T-cell (primary cell): ENCODE measurements at regions not wholly inside any gene's neighbourhood (a gene's known extent, or its start where the extent isn't known, plus 50 kb on each side); places are given as distances from the start of the nearest gene placed in this dataset.

Source experiments
- ATAC-seq, 4 experiments: fragments of 200-7000 bp in 3 of 4; fragments of 150-1000 bp in 1 of 4; cut with Tn5 transposase; replicated peaks in 1 of 4; 1 replicate in 3 of 4; 2 replicates in 1 of 4; pipeline ENCODE4 v1.10.0; 2021; ENCODE audit warnings: moderate library complexity in 3 of 4, mild to moderate bottlenecking in 2 of 4, moderate number of reproducible peaks in 1 of 4
- CTCF ChIA-PET, 2 donors: fragments of 300-600 bp; sonication (Branson Sonifier 250); formaldehyde crosslinking; loops; one replicate each; lab custom pipeline; 2022; ENCODE audit warnings: antibody characterized with exemption in 2 of 2; lab: Charles Lee
- POLR2A ChIA-PET, 2 donors: fragments of 300-600 bp; sonication (Branson Sonifier 250); formaldehyde crosslinking; loops; one replicate each; lab custom pipeline; 2022; ENCODE audit warnings: antibody characterized with exemption in 2 of 2; lab: Charles Lee
- DNase-seq, 35 experiments: peaks; one replicate each; pipeline versions ENCODE4 v3.0.0 to v3.0.0-alpha.2; 2013 to 2023
- H3K27ac ChIP-seq: one replicate; pipeline ENCODE4 v1.5.1; 2013; ENCODE audit warnings: low read length
- H3K27me3 ChIP-seq, 2 experiments: replicated peaks in 1 of 2; 1 replicate in 1 of 2; 2 replicates in 1 of 2; pipeline versions ENCODE4 v1.6.1 to v1.7.0; 2013; ENCODE audit warnings: low read length in 1 of 2, mixed read lengths in 1 of 2; ENCODE audit not compliant: control insufficient read depth in 2 of 2, insufficient read depth in 2 of 2; ENCODE audit errors: extremely low read depth in 1 of 2
- H3K36me3 ChIP-seq, 2 donors: 1 replicate in 1 of 2; 2 replicates in 1 of 2; pipeline versions ENCODE4 v1.6.1 to v1.7.0; 2013; ENCODE audit warnings: low read length in 1 of 2; ENCODE audit not compliant: control insufficient read depth in 2 of 2, insufficient read depth in 1 of 2; ENCODE audit errors: extremely low read depth in 1 of 2
- H3K4me1 ChIP-seq, 2 experiments: 1 replicate in 1 of 2; 2 replicates in 1 of 2; pipeline versions ENCODE4 v1.6.1 to v1.7.0; 2013; ENCODE audit warnings: low read length in 2 of 2, mixed read lengths in 1 of 2; ENCODE audit not compliant: insufficient read depth in 2 of 2, control insufficient read depth in 1 of 2; ENCODE audit errors: extremely low read depth in 1 of 2
- H3K4me3 ChIP-seq, 2 donors: 1 replicate in 1 of 2; 2 replicates in 1 of 2; pipeline versions ENCODE4 v1.5.1 to v1.7.0; 2013; ENCODE audit warnings: mild to moderate bottlenecking in 2 of 2, low read length in 1 of 2, moderate library complexity in 1 of 2; ENCODE audit not compliant: control insufficient read depth in 1 of 2; ENCODE audit errors: extremely low read depth in 1 of 2
- H3K9me3 ChIP-seq: 2 replicates; pipeline ENCODE4 v1.7.0; 2013
- H3K27ac Mint-ChIP-seq, 2 donors: one replicate each; pipeline ENCODE4 v1.8.0; 2020 to 2021; ENCODE audit warnings: mild to moderate bottlenecking in 2 of 2, mixed read lengths in 2 of 2
- H3K27me3 Mint-ChIP-seq, 2 donors: one replicate each; pipeline ENCODE4 v1.8.0; 2021 to 2022; ENCODE audit warnings: mixed read lengths in 2 of 2
- H3K36me3 Mint-ChIP-seq: one replicate; pipeline ENCODE4 v1.8.0; 2021; ENCODE audit warnings: mixed read lengths
- H3K4me1 Mint-ChIP-seq, 3 donors: one replicate each; pipeline ENCODE4 v1.8.0; 2020 to 2022; ENCODE audit warnings: mixed read lengths in 3 of 3, mild to moderate bottlenecking in 1 of 3
- H3K4me3 Mint-ChIP-seq, 3 donors: one replicate each; pipeline ENCODE4 v1.8.0; 2020 to 2022; ENCODE audit warnings: mild to moderate bottlenecking in 3 of 3, mixed read lengths in 3 of 3, moderate library complexity in 3 of 3
- H3K9me3 Mint-ChIP-seq, 3 donors: one replicate each; pipeline ENCODE4 v1.8.0; 2020 to 2022; ENCODE audit warnings: mixed read lengths in 3 of 3
- WGBS: methylation state at CpG from one replicate; pipeline ENCODE4 v1.1.5; 2013; ENCODE audit warnings: missing lambda C conversion rate; ENCODE audit not compliant: insufficient coverage; 5-methylcytosine and 5-hydroxymethylcytosine counted together

DNA sequence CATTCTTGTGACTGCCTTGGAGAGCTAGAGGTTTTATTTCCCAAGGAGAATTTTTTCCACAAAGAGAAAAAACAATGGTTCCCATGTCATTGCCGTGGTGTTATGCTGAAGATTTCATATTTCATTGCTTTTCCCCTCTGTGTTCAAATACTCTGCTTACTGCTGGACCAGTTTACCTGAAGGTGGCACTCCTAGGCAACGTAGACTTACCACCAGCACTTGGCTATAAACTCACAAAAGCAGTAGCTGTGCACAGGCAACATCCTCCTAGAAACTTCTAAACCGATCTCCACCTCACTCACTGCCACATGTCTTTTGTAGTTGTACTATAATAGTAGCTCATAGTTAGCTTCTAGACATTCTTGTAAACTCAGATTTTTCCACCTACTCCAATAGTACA is 1319.7 kb upstream of the CRIM1 start:
- Histone ChIP-seq H3K27me3 (no peaks in the 10 kb centered on the region), H3K4me1 (no peaks in the 10 kb centered on the region), H3K27ac (no peak overlapping the region), H3K36me3 (no peaks in the 10 kb centered on the region), H3K9me3 (no peaks in the 10 kb centered on the region), H3K4me3 (no peak overlapping the region)
- ChIA-PET CTCF (no interaction called here), POLR2A (no interaction called here)
- Mint-ChIP-seq H3K27ac (no peak overlapping the region), H3K36me3 (no peaks in the 10 kb centered on the region), H3K27me3 (no peaks in the 10 kb centered on the region), H3K4me1 (no peaks in the 10 kb centered on the region), H3K9me3 (peaks cover 6 to 19% (median 10%) of the 10 kb centered on the region in 3 donors), H3K4me3 (no peak overlapping the region)
- DNase-seq, result no peak
- 57% methylated on average over 1 of the region's 3 CpGs for WGBS
- ATAC-seq, result no peak

DNA sequence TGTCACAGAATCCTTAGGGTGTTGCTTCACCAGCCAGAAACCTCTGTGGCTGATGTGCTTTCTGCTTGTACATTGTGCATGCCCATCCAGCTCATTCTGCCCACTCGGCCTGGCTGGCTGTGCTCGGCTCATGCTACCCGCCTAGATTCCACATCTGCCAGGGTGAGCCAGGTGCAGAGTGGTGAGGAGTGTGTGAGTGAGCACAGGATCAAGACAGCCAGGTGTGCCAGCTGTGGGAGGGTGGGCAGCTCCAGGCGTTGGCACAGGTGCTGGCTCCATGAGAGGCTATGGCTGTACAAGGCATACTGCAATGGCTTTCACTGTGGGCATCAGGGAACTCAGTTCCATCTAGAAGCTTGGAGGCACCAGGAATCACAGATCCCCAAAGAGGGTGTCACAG is 1321.8 kb upstream of the CRIM1 start:
- DNase-seq (no peak), ATAC-seq (no peak)
- Histone ChIP-seq H3K36me3 (no peaks in the 10 kb centered on the region), H3K9me3 (no peaks in the 10 kb centered on the region), H3K4me1 (no peaks in the 10 kb centered on the region), H3K4me3 (no peak overlapping the region), H3K27me3 (no peaks in the 10 kb centered on the region), H3K27ac (no peak overlapping the region)
- ChIA-PET POLR2A (no interaction called here), CTCF (no interaction called here)
- H3K27ac Mint-ChIP-seq, result no peak overlapping the region
- no peak overlapping the region for H3K4me3 Mint-ChIP-seq
- peaks cover 4 to 14% (median 5%) of the 10 kb centered on the region in 3 donors for H3K9me3 Mint-ChIP-seq
- no peaks in the 10 kb centered on the region for H3K4me1 Mint-ChIP-seq
- H3K36me3 Mint-ChIP-seq, result no peaks in the 10 kb centered on the region
- no peaks in the 10 kb centered on the region for H3K27me3 Mint-ChIP-seq
- 84% methylated on average over 4 of the region's 4 CpGs for WGBS

DNA sequence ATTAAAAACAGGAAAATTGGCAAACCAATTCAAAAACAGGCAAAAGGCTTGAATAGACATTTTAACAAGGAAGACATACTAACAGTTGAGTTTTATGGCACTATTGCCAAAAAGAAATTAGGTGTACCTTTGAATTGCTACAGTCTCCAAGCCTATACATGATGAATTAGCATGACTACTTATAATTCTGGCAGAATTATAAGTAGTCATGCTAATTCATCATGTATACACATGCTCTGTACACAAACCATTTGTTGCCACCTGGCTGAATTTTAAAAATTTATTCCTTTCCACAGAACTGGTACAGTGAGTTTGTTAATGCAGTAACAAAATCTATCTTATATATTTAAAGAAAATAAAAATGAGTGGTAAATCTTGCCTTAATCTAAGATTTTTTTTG is 1332.0 kb upstream of the CRIM1 start:
- no peak overlapping the region for H3K27ac Mint-ChIP-seq
- H3K27me3 ChIP-seq, result no peaks in the 10 kb centered on the region
- no peak for ATAC-seq
- ChIA-PET CTCF (no interaction called here), POLR2A (no interaction called here)
- H3K4me1 Mint-ChIP-seq, result no peaks in the 10 kb centered on the region
- H3K36me3 ChIP-seq, result no peaks in the 10 kb centered on the region
- no peak for DNase-seq
- no peak overlapping the region for H3K4me3 ChIP-seq
- H3K27ac ChIP-seq, result no peak overlapping the region
- no peaks in the 10 kb centered on the region for H3K27me3 Mint-ChIP-seq
- H3K9me3 ChIP-seq, result peaks cover 4% of the 10 kb centered on the region
- H3K36me3 Mint-ChIP-seq, result no peaks in the 10 kb centered on the region
- no peak overlapping the region for H3K4me3 Mint-ChIP-seq
- no peaks in the 10 kb centered on the region for H3K4me1 ChIP-seq
- peaks cover 5 to 9% (median 5%) of the 10 kb centered on the region in 3 donors for H3K9me3 Mint-ChIP-seq

DNA sequence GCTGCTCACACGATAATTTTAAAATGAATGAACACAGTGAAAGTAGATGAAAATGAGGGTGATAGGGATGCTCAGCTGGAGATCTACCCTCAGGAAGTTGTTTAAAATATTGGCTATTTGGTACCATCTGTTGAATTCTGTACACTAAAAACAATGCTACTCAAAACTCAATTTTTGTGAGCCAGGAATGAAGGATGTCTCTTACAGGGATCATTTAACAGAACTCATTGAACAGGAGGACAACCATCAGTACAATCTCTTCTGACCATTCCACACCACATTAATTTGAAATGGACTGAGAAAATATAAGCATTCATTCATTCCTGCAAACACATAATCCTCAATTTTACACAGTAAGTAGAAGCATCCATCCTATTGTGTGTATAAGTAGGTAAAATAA is 1355.1 kb upstream of the CRIM1 start:
- H3K9me3 ChIP-seq, result no peaks in the 10 kb centered on the region
- H3K27me3 Mint-ChIP-seq, result no peaks in the 10 kb centered on the region
- peaks cover 3 to 16% (median 11%) of the 10 kb centered on the region in 3 donors for H3K9me3 Mint-ChIP-seq
- no peaks in the 10 kb centered on the region for H3K4me1 ChIP-seq
- no peaks in the 10 kb centered on the region for H3K36me3 Mint-ChIP-seq
- no peak overlapping the region for H3K4me3 Mint-ChIP-seq
- ATAC-seq (no peak), DNase-seq (no peak)
- POLR2A ChIA-PET, result no interaction called here
- no peak overlapping the region for H3K27ac Mint-ChIP-seq
- H3K27me3 ChIP-seq, result no peaks in the 10 kb centered on the region
- H3K4me3 ChIP-seq, result no peak overlapping the region
- H3K36me3 ChIP-seq, result no peaks in the 10 kb centered on the region
- no CpG with 5 or more reads among the region's 1 CpG for WGBS
- no peaks in the 10 kb centered on the region for H3K4me1 Mint-ChIP-seq
- H3K27ac ChIP-seq, result no peak overlapping the region
- CTCF ChIA-PET, result no interaction called here

DNA sequence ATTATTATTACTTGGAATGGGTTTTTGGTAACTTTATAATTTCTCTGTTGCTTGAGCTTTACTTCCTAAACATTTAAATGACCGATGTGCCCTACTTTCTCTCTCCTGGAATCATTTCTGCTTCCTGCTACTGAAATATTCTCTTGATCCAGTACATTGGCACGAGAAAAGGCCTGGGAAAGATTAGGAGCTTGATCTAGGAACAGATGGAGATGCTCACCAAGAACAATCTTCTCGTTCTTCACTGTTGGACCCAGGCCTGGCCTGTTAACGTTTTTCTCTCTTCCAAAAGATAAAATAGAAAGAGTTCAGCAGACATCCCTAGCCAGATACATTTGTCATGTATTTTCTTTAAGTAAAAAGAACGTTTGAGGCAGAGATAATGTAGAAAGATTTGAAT is 1356.8 kb upstream of the CRIM1 start:
- no peaks in the 10 kb centered on the region for H3K27me3 ChIP-seq
- ChIA-PET POLR2A (no interaction called here), CTCF (no interaction called here)
- Mint-ChIP-seq H3K27ac (no peak overlapping the region), H3K9me3 (peaks cover 1 to 16% (median 11%) of the 10 kb centered on the region in 3 donors), H3K4me1 (no peaks in the 10 kb centered on the region), H3K27me3 (no peaks in the 10 kb centered on the region), H3K36me3 (no peaks in the 10 kb centered on the region), H3K4me3 (no peak overlapping the region)
- no peaks in the 10 kb centered on the region for H3K9me3 ChIP-seq
- no peak overlapping the region for H3K27ac ChIP-seq
- H3K4me1 ChIP-seq, result no peaks in the 10 kb centered on the region
- no peak overlapping the region for H3K4me3 ChIP-seq
- no peak for ATAC-seq
- 0% methylated on average over 1 of the region's 5 CpGs for WGBS
- DNase-seq, result no peak
- no peaks in the 10 kb centered on the region for H3K36me3 ChIP-seq

DNA sequence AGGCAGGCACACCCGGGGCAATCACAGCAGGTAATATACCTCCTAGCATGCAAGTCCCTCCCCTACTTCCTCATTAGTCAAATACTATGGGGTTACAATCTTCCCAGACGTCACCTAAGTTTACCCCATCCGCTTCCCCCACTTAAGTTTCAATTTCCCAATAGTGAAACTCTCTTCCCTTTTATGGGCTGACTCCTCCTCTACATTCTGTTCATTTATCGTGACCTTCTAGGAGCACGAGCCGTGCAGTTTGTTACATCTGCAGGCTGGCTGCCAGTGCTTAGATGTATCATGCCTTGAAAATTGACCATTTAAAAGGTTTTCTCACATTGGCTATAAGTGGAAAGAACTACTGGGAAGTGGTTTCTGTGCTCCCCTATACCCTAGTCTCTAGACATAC is 1357.8 kb upstream of the CRIM1 start:
- Mint-ChIP-seq H3K27ac (no peak overlapping the region), H3K36me3 (no peaks in the 10 kb centered on the region), H3K4me1 (no peaks in the 10 kb centered on the region), H3K27me3 (no peaks in the 10 kb centered on the region), H3K4me3 (no peak overlapping the region), H3K9me3 (peaks cover 0 to 15% (median 11%) of the 10 kb centered on the region in 3 donors)
- Histone ChIP-seq H3K36me3 (no peaks in the 10 kb centered on the region), H3K4me1 (no peaks in the 10 kb centered on the region), H3K27me3 (no peaks in the 10 kb centered on the region), H3K27ac (no peak overlapping the region), H3K4me3 (no peak overlapping the region), H3K9me3 (no peaks in the 10 kb centered on the region)
- DNase-seq, result no peak
- 89% methylated on average over 3 of the region's 6 CpGs for WGBS
- ChIA-PET POLR2A (no interaction called here), CTCF (no interaction called here)
- ATAC-seq, result no peak

DNA sequence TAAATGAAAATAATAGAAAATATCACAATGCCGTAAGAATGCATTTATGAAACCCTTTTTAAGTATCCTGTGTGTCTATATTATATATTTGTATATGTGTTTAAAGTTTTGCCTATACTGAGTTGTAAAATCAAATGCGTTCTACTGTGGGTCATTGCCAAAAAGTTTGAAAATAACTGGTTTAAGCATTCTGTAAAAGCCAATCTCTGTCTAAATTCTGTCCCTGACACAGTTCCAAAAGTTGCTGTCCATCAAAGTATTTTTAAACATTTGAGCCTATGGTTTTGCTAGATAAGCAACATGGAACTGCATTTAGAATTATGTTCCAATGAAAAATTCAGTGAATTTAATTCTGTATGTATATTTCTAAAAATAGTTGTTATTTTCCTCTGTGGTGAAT is 1360.4 kb upstream of the CRIM1 start:
- Histone ChIP-seq H3K4me3 (no peak overlapping the region), H3K27me3 (no peaks in the 10 kb centered on the region), H3K36me3 (no peaks in the 10 kb centered on the region), H3K27ac (no peak overlapping the region), H3K9me3 (no peaks in the 10 kb centered on the region), H3K4me1 (no peaks in the 10 kb centered on the region)
- H3K9me3 Mint-ChIP-seq, result peaks cover 0 to 22% (median 14%) of the 10 kb centered on the region in 3 donors
- ChIA-PET POLR2A (no interaction called here), CTCF (no interaction called here)
- H3K4me3 Mint-ChIP-seq, result no peak overlapping the region
- no peaks in the 10 kb centered on the region for H3K27me3 Mint-ChIP-seq
- H3K36me3 Mint-ChIP-seq, result no peaks in the 10 kb centered on the region
- no peak overlapping the region for H3K27ac Mint-ChIP-seq
- no peaks in the 10 kb centered on the region for H3K4me1 Mint-ChIP-seq
- 33% methylated on average over 1 of the region's 2 CpGs for WGBS
- ATAC-seq, result no peak
- no peak for DNase-seq
